Gastrocnemius medialis (tissue), 4 donors: ENCODE measurements at regions not wholly inside any gene's neighbourhood (a gene's known extent, or its start where the extent isn't known, plus 50 kb on each side); places are given as distances from the start of the nearest gene placed in this dataset.

Source experiments
- POLR2A ChIP-seq, 2 donors: fragments of 450-650 bp; IDR thresholded peaks; one replicate each; pipeline ENCODE4 v1.6.1; 2017; ENCODE audit warnings: antibody characterized with exemption in 2 of 2, mild to moderate bottlenecking in 2 of 2, moderate library complexity in 2 of 2
- TF ChIP-seq, protein P1 (sequence below), 5 experiments: fragments of 450-650 bp in 3 of 5; fragments of 200-600 bp in 2 of 5; sonication (generic) in 2 of 5; IDR thresholded peaks in 4 of 5; conservative IDR thresholded peaks in 1 of 5; 1 replicate in 4 of 5; 2 replicates in 1 of 5; pipeline ENCODE4 v1.5.1; 2016 to 2019; ENCODE audit warnings: antibody characterized with exemption in 5 of 5, mild to moderate bottlenecking in 3 of 5, moderate library complexity in 3 of 5

DNA sequence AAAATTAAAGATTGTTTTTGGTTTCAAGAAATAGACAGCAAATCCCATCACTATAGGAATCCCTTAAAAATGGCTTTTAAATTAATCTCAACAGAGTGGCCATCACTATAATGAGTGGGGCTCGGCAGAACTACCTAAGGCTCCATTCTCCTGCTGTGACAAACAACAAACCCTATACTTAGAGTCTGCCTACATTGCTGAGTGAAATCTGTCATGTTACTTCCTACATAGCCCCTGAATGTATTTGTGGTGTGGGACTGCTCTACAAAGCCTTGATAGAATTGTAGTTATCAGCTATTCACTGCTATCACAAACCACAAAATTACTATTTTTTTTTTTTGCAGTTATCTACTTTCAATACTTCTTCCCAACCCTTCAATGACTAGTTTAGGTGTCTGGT, 538.7 kb upstream of the ATXN7L3B start:
- TF ChIP-seq POLR2A (IDR thresholded peaks at IDR 0.05), result no peak
- TF ChIP-seq, protein P1, sequence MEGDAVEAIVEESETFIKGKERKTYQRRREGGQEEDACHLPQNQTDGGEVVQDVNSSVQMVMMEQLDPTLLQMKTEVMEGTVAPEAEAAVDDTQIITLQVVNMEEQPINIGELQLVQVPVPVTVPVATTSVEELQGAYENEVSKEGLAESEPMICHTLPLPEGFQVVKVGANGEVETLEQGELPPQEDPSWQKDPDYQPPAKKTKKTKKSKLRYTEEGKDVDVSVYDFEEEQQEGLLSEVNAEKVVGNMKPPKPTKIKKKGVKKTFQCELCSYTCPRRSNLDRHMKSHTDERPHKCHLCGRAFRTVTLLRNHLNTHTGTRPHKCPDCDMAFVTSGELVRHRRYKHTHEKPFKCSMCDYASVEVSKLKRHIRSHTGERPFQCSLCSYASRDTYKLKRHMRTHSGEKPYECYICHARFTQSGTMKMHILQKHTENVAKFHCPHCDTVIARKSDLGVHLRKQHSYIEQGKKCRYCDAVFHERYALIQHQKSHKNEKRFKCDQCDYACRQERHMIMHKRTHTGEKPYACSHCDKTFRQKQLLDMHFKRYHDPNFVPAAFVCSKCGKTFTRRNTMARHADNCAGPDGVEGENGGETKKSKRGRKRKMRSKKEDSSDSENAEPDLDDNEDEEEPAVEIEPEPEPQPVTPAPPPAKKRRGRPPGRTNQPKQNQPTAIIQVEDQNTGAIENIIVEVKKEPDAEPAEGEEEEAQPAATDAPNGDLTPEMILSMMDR (IDR thresholded peaks at IDR 0.05 in 4 of 5, conservative IDR thresholded peaks at IDR 0.05 in 1 of 5), result no peak
